Lower leg skin (tissue), 4 donors: ENCODE measurements at regions not wholly inside any gene's neighbourhood (a gene's known extent, or its start where the extent isn't known, plus 50 kb on each side); places are given as distances from the start of the nearest gene placed in this dataset.

Experiments used
- DNase-seq, 2 donors: peaks; one replicate each; pipeline ENCODE4 v3.0.0-alpha.2; 2019; ENCODE audit warnings: low spot score in 2 of 2
- H3K4me3 ChIP-seq: fragments of 200-600 bp; sonication (generic); 2 replicates; pipeline ENCODE4 v1.5.1; 2017; ENCODE audit warnings: mild to moderate bottlenecking, low read depth; ENCODE audit not compliant: poor library complexity, severe bottlenecking
- CTCF ChIP-seq, 3 donors: fragments of 450-650 bp; IDR thresholded peaks; one replicate each; pipeline ENCODE4 v1.5.1; 2016; ENCODE audit warnings: antibody characterized with exemption in 3 of 3, mild to moderate bottlenecking in 3 of 3, moderate library complexity in 2 of 3
- POLR2A ChIP-seq, 2 donors: fragments of 450-650 bp; IDR thresholded peaks; one replicate each; pipeline ENCODE4 v1.6.1; 2016 to 2017; ENCODE audit warnings: antibody characterized with exemption in 2 of 2, mild to moderate bottlenecking in 1 of 2, moderate library complexity in 1 of 2
- WGBS, 2 donors: methylation state at CpG; one replicate each; pipeline ENCODE4 v1.1.5; 2018; 5-methylcytosine and 5-hydroxymethylcytosine counted together
- intact Hi-C: fragments of 100-400 bp; cut with DNase I; formaldehyde crosslinking; loops from one replicate; pipeline ENCODE4 v1.15.0; 2023; ENCODE audit warnings: low total_unique reads

GRCh38 chr18:56319953-56320352, 318.4 kb downstream of the TXNL1 start:
- 93 to 94% methylated on average over 3 of the region's 3 CpGs for WGBS, 2 donors
- H3K4me3 ChIP-seq, result no peak overlapping the region
- DNase-seq, result no peak
- intact Hi-C loops, result no loop called here
- TF ChIP-seq CTCF (IDR thresholded peaks at IDR 0.05) (no peak), POLR2A (IDR thresholded peaks at IDR 0.05) (no peak)

GRCh38 chr18:56316727-56317126, 321.7 kb downstream of the TXNL1 start:
- DNase-seq, result no peak
- 92 to 94% methylated on average over 2 of the region's 2 CpGs for WGBS, 2 donors
- no peak overlapping the region for H3K4me3 ChIP-seq
- TF ChIP-seq POLR2A (IDR thresholded peaks at IDR 0.05) (no peak), CTCF (IDR thresholded peaks at IDR 0.05) (no peak)
- intact Hi-C loops, result no loop called here

GRCh38 chr18:56315363-56315762, 323.0 kb downstream of the TXNL1 start:
- intact Hi-C loops, result no loop called here
- TF ChIP-seq POLR2A (IDR thresholded peaks at IDR 0.05) (no peak), CTCF (IDR thresholded peaks at IDR 0.05) (no peak)
- 28 to 35% methylated on average over 1 of the region's 1 CpG for WGBS, 2 donors
- no peak for DNase-seq
- no peak overlapping the region for H3K4me3 ChIP-seq

- DNase-seq, result no peak
- TF ChIP-seq CTCF (IDR thresholded peaks at IDR 0.05), result no peak
- no peak for TF ChIP-seq POLR2A (IDR thresholded peaks at IDR 0.05)
- 86 to 88% methylated on average over 1 of the region's 1 CpG for WGBS, 2 donors
- no peak overlapping the region for H3K4me3 ChIP-seq
- intact Hi-C loops, result no loop called here
Observed at GRCh38 chr18:56314396-56314795, 324.0 kb downstream of the TXNL1 start.

- H3K4me3 ChIP-seq, result no peak overlapping the region
- TF ChIP-seq CTCF (IDR thresholded peaks at IDR 0.05), result no peak
- TF ChIP-seq POLR2A (IDR thresholded peaks at IDR 0.05), result no peak
- WGBS, 2 donors, result 71 to 80% methylated on average over 5 of the region's 5 CpGs
- no peak for DNase-seq
- intact Hi-C loops, result no loop called here
Observed at GRCh38 chr18:56312551-56313335, 325.6 kb downstream of the TXNL1 start.

- DNase-seq, result no peak
- H3K4me3 ChIP-seq, result no peak overlapping the region
- WGBS, 2 donors, result 56 to 63% methylated on average over 2 of the region's 2 CpGs
- intact Hi-C loops, result no loop called here
- TF ChIP-seq POLR2A (IDR thresholded peaks at IDR 0.05) (no peak), CTCF (IDR thresholded peaks at IDR 0.05) (no peak)
Observed at GRCh38 chr18:56309104-56309503, 329.3 kb downstream of the TXNL1 start.
